ENCODE measurements at regions not wholly inside any gene's neighbourhood (a gene's known extent, or its start where the extent isn't known, plus 50 kb on each side); places are given as distances from the start of the nearest gene placed in this dataset.

GRCh38 chr2:160934263-160934662 lies 226.0 kb upstream of the TANK start:
- no peak for TF ChIP-seq ZNF8 (CRISPR knock-in tag; IDR thresholded peaks at IDR 0.05)
- no peak for ATAC-seq

GRCh38 chr2:160934991-160935390 lies 225.2 kb upstream of the TANK start:
- ATAC-seq, result no peak
- no peak for TF ChIP-seq ZNF70 (CRISPR knock-in tag; IDR thresholded peaks at IDR 0.05)
- TF ChIP-seq CREB5 (CRISPR knock-in tag; IDR thresholded peaks at IDR 0.05; ENCODE audit: low read depth), result no peak

GRCh38 chr2:160936044-160936806 lies 224.0 kb upstream of the TANK start:
- no peak for ATAC-seq
- TF ChIP-seq GLIS3 (CRISPR knock-in tag; IDR thresholded peaks at IDR 0.05) (no peak), ZNF565 (CRISPR knock-in tag; conservative IDR thresholded peaks at IDR 0.05; ENCODE audit: low read depth) (no peak), CREB5 (CRISPR knock-in tag; IDR thresholded peaks at IDR 0.05; ENCODE audit: low read depth) (no peak), TOX (CRISPR knock-in tag; IDR thresholded peaks at IDR 0.05; ENCODE audit: borderline replicate concordance) (no peak), CSDC2 (CRISPR knock-in tag; IDR thresholded peaks at IDR 0.05) (no peak), SNAI2 (CRISPR knock-in tag; IDR thresholded peaks at IDR 0.05) (no peak), RARB (CRISPR knock-in tag; IDR thresholded peaks at IDR 0.05) (no peak), CSRNP3 (CRISPR knock-in tag; IDR thresholded peaks at IDR 0.05) (no peak), ZNF70 (CRISPR knock-in tag; IDR thresholded peaks at IDR 0.05) (no peak), ZC3H10 (CRISPR knock-in tag; IDR thresholded peaks at IDR 0.05) (no peak), TCF4 (CRISPR knock-in tag; IDR thresholded peaks at IDR 0.05; ENCODE audit: borderline replicate concordance) (no peak)

- TF ChIP-seq SNAI2 (CRISPR knock-in tag; IDR thresholded peaks at IDR 0.05), result no peak
- TF ChIP-seq CSDC2 (CRISPR knock-in tag; IDR thresholded peaks at IDR 0.05), result no peak
- no peak for TF ChIP-seq GLIS3 (CRISPR knock-in tag; IDR thresholded peaks at IDR 0.05)
- TF ChIP-seq TOX (CRISPR knock-in tag; IDR thresholded peaks at IDR 0.05; ENCODE audit: borderline replicate concordance), result no peak
- no peak for TF ChIP-seq BACH2 (CRISPR knock-in tag; IDR thresholded peaks at IDR 0.05; ENCODE audit: borderline replicate concordance)
- no peak for TF ChIP-seq PPARA (CRISPR knock-in tag; IDR thresholded peaks at IDR 0.05; ENCODE audit: borderline replicate concordance)
- TF ChIP-seq ESRRG (CRISPR knock-in tag; IDR thresholded peaks at IDR 0.05), result no peak
- TF ChIP-seq ZNF8 (CRISPR knock-in tag; IDR thresholded peaks at IDR 0.05), result no peak
- TF ChIP-seq CREB5 (CRISPR knock-in tag; IDR thresholded peaks at IDR 0.05; ENCODE audit: low read depth), result no peak
- TF ChIP-seq PATZ1 (CRISPR knock-in tag; IDR thresholded peaks at IDR 0.05; ENCODE audit: borderline replicate concordance), result no peak
- TF ChIP-seq OSR1 (CRISPR knock-in tag; IDR thresholded peaks at IDR 0.05), result no peak
- TF ChIP-seq ZFP3 (CRISPR knock-in tag; IDR thresholded peaks at IDR 0.05), result no peak
- TF ChIP-seq TSHZ2 (CRISPR knock-in tag; IDR thresholded peaks at IDR 0.05), result no peak
- no peak for ATAC-seq
These were observed 220.0 kb upstream of the TANK start for GRCh38 chr2:160940271-160940670.

Data from SK-N-SH treated with all-trans-retinoic acid at 6 μM for 48 hours (cell line).